ENCODE measurements at regions not wholly inside any gene's neighbourhood (a gene's known extent, or its start where the extent isn't known, plus 50 kb on each side); places are given as distances from the start of the nearest gene placed in this dataset.

GRCh38 chr1:164466001-164466421 is 93.0 kb upstream of the PBX1 start:
- FAIRE-seq: no peak

- no peak for FAIRE-seq
These were observed 92.6 kb upstream of the PBX1 start for GRCh38 chr1:164466429-164466828.

DNA sequence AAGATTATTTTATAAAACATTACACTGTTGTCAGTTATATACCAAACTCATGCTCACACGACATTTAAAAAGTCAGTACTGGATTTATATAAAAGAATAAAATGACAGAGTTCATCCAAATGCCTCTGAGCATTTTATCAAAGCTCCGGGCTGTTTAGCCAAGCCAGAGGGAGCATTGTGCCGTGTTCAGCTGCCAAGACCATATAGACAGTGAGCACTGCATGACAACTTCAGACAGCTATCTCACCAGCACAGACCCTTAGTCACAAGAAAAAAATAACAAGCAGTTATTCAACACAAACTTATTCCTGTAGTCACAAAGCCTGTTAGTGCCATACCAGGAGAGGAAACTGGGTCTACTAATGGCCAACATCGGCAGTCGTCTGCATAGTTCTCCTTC is 88.0 kb upstream of the PBX1 start:
- FAIRE-seq: no peak

DNA sequence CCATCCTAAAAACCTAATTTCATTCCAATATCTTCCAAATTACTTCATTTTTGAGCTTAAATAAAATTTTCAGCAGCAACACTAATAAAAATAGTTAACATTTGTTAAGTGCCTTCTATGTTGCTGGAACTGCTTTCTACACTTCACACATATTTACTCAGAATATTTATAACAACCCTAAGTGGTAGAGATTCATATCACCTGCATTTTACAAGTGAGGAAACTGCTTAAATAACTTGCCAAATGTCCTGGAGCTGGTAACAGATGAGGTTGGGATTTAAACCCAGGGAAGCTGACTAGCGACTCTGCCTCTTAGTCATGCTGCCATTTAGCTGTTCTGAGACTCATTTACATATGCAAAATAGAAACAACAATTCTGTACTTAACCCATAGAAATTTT is 86.1 kb upstream of the PBX1 start:
- FAIRE-seq: no peak

- no peak for FAIRE-seq
These were observed 85.4 kb upstream of the PBX1 start for GRCh38 chr1:164473544-164473943.

DNA sequence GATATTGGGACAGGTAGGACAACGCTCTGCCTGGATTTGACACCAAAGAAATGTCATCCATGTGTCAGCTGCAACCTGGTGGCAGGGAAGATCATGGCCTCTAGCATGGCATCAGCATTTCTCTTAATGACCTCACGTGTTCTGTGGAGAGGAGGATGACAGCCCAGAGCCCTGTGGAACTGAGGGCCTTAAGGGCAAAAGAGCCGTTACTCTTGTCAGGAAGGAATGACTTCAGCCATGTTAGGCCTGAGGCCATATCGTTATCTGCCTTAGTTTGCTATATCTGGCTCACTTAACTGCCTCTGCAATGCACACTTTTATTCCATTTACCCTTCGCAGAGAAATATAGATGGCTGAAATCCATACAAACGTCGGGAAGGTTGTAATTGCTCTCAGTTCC is 83.2 kb upstream of the PBX1 start:
- FAIRE-seq: no peak

GRCh38 chr1:164477343-164477742 is 81.6 kb upstream of the PBX1 start:
- FAIRE-seq: no peak

GRCh38 chr1:164479242-164479641 is 79.7 kb upstream of the PBX1 start:
- FAIRE-seq: no peak

DNA sequence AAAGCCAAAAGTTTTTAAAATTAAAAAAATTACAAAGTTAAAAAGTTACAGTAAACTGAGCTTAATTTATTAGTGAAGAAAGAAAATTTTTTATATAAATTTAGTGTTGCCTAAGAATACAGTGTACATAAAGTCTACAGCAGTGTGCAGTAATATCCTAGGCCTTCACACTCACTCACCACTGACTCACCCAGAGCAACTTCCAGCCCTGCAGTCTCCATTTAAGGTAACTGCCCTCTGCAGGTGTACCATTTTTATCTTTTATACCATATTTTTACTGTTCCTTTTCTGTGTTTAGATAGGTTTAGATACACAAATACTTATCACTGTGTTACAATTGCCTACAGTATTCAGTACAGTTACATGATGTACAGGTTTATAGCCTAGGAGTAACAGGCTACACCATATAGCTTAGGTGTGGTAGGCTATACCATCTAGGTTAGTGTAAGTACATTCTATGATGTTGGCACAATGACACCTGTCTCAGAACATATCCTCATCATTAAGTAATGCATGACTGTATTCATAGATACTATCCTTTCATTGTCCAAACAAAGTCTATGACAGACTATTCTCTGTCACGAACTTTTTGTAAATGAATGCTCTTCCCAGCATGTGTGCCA is 78.6 kb upstream of the PBX1 start:
- FAIRE-seq: peak; percentile 66

DNA sequence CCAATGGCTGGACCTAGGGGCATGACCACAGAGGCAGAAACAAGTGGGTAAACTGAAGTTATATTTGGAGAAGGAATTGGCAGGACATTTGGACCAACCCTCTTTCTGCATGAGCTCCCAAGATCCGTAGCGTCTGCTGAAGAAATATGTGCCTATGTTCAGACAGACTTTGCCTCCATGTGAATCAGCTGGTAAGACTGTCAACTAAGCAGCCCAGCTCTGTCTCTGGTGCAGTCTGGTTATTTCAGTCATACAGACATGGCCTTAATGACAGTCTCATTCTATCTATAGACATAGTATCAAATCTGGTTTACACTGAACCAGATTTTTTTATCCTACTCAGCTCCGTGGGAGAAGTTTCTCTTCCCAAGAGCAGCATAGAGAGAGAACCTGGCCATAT is 63.1 kb upstream of the PBX1 start:
- no peak for FAIRE-seq

GRCh38 chr1:164498792-164499191 is 60.2 kb upstream of the PBX1 start:
- no peak for FAIRE-seq

GRCh38 chr1:164504749-164505148 is 54.2 kb upstream of the PBX1 start:
- no peak for FAIRE-seq

Measured in colon (tissue), 2 donors.